Hippocampal formation (tissue), 2 donors: ENCODE measurements at regions not wholly inside any gene's neighbourhood (a gene's known extent, or its start where the extent isn't known, plus 50 kb on each side); places are given as distances from the start of the nearest gene placed in this dataset.
"Not testable (repeated sequence)": the region's sequence is repeated elsewhere in the genome, so short reads cannot be mapped to it uniquely, and the experiment has no call there.

Experiments used
- DNase-seq, 2 donors: peaks; one replicate each; lab custom pipeline; 2025; lab: John Stamatoyannopoulos, UW

DNA sequence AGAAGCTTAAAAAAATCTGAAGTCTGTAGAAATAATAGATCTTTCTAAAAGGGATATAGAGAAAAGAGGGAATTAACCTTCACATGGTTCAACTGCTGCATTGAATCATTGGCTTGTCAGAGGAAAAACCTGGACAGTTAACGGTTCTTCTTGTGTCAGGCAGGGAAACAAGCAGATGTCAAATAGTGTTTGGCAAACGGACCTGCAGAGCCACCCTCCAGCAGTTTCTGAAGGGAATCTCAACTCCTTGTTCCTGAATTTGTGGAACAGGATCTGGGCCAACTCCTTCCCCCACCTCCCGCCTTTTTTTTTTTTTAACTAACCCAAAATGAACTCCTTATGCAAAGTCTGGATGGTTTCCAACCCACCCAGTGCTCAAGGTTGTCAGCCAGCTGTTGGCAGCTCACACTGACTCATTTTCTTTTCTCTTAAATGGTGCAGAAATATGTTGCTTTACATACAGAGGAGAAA, 187.3 kb downstream of the CAND1 start:
- no peak for DNase-seq

GRCh38 chr12:67457136-67457535, 188.0 kb downstream of the CAND1 start:
- no peak for DNase-seq

DNA sequence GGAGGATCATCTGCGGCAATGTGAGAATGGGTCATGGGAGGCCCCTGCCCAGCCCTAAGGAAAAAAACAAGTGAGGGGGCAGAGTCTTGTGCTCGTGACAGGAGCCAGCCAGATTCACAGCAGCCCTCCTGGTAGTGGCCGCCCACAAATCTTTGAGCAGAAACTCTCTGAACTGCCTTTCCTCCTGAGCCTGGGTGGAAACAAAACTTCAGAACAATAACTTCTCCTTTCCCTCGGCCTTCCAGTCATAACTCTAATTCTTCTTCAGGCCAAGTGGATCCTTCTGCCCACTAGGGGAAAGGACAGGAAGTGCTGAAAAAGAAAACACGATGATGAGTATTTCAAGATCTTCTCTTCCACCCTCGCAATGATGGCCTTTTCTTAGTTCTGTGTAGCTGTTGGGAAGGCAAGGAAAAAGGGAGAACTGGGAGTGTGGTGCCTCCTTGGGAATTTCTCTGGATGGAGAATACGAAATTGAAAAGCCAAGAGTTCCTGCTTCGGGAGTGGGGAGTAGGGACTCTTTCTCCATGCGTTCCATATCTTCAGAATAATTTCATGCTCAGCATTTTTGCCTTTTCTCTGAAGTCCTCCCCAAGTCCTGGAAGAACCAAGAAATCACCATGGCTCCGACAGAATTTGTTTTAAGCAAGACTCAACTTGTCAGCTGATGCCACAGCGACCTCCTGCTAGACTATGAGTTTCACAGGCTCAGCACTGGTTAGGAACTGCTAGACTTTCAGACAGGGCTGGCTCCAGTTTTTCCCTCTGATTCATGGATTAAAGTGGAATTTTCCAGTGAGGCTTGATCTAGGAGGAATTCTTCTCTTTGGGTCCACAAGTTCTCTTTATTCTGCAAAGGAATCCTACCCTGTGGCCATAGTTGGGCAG, 188.9 kb downstream of the CAND1 start:
- no peak for DNase-seq

- no peak for DNase-seq
Observed at GRCh38 chr12:67459173-67459572, 189.4 kb upstream of the DYRK2 start.

- DNase-seq = no peak
Observed at GRCh38 chr12:67459578-67459977, 189.0 kb upstream of the DYRK2 start.

DNA sequence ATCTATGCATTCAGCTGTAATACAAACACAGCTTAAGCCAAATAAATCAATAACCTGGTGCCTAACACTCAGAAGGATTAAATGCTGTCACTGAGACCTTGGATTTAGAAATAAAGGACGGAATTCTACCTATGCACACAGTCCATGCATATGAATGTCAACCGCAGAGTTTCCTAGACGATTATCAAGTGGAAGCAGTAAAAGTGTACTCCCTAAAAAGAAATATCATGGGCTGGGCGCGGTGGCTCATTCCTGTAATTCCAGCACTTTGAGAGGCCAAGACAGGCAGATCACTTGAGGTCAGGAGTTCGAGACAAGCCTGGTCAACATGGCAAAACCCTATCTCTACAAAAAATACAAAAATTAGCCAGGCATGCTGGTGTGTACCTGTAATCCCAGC, 188.2 kb upstream of the DYRK2 start:
- DNase-seq = no peak

GRCh38 chr12:67468549-67469245, 179.8 kb upstream of the DYRK2 start:
- no peak for DNase-seq

DNA sequence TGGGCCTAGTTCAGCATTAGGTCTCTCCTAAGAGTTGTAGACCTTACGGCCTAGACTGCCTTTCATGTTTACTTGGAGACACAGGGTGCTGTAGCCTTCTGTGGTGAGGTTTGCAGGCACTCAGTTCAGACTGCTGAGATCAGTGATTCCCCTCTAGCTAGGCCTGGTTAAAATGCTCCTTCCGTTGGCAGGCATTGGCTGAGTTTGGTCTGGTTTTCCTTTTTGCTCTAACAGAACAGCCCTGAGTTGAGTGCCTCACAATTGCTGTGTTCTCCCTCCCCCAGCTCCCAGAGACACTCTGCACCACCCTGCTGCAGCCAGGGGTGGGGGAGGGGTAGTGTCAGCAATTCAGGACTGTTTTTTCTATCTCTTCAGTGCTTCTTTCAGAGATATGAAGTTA, 178.9 kb upstream of the DYRK2 start:
- no peak for DNase-seq

- no peak for DNase-seq
Observed at GRCh38 chr12:67471810-67472209, 176.7 kb upstream of the DYRK2 start.

DNA sequence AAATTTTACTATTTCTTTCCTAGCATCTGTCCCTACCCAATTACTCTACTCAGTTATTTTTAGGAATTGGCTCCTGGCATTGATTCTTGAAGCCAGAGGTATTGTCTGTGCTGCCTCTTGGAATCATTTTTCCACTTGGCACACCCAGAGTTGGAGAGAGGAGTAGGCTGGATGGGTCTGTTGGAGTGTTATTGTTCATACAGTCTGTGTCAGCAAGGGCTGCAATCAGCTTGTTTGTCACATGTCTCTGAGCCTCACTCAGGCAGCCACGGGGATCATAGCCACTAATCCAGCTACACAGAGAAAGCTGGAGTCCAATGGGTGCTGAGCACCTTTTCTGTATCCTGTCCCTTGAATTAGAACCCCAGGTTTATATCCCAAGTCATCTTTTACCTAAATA, 176.0 kb upstream of the DYRK2 start:
- peak in 1 of 2 donors; percentile 69 for DNase-seq

GRCh38 chr12:67474934-67475620, 173.5 kb upstream of the DYRK2 start:
- no peak for DNase-seq

GRCh38 chr12:67475725-67476124, 172.8 kb upstream of the DYRK2 start:
- DNase-seq = no peak

GRCh38 chr12:67477681-67478265, 170.8 kb upstream of the DYRK2 start:
- no peak for DNase-seq

DNA sequence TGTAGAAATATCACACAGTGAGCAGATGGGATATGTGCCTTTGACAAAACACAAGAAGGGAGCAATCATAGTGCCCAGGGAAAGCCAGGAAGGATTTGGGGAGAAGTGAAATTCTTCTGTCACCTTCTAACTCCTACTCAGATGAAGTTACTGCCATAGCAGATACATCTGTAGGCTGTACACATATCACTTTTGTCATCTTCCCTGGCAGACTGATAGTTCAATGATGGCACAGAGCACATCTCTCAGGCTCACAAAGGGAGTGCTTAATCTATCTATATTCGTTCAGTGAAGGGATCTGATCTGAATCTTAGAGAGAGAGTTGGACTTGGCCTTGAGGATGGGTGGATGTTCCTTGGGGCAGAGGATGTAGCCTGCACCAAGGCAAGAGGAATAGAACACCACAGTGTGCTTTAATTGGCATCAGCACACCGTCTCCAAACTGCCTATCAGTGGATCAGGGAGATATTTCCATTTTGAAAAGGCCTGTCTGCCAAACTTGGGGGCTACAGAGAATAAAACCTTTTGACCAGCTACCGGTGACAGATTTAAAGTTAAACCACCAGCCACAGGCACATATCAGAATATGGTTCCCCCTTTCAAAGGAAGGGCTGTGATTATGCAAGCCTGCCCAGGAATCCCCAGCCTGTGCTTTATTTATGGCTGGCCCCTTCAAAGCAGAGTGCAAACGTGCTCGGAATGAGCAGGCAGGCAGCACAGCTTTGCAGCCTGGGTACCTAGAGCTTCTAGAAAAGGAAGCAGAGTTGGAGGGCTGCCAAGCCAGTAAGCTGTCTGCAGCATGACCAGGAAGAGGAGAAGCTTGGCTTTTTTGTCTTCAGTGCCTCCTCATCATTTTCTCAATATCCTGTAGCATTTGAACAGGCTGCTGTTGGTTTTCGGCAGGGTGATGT, 165.5 kb upstream of the DYRK2 start:
- DNase-seq = peak; percentile 46 to 59

DNA sequence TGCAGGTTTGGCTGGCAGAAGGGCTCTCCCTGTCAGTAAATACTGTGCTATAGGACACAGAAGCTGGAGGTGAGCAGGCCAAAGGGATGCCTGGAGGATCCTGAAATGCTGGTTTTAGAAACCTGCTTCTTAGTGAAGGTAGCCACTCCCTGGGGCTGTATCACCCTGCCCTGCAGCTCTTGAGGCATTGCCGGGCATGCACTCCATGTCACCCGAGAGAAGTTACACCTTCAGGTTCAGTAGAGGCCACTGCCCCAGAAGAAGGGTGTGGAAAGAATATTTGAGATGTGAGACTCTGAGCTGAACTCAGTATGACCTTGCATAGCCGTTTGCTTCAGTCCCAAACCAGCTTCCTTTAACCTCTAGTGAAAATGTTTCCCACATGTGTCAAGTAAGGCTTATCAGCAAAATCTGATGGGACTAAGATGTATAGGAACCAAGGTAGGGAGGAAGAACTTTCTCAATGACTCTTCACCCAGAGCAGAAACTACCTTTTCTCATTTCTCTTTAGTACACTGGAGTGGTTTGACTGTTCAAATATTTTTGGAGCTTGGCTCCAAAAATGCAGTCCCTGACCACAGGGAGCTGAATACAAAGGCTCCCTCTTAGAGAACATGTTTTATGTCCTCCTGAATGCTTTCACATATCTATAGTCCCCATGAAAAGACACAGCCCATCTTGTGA, 164.5 kb upstream of the DYRK2 start:
- DNase-seq = no peak

- DNase-seq = no peak
Observed at GRCh38 chr12:67484791-67485480, 163.6 kb upstream of the DYRK2 start.

- no peak for DNase-seq
Observed at GRCh38 chr12:67486671-67487070, 161.9 kb upstream of the DYRK2 start.

DNA sequence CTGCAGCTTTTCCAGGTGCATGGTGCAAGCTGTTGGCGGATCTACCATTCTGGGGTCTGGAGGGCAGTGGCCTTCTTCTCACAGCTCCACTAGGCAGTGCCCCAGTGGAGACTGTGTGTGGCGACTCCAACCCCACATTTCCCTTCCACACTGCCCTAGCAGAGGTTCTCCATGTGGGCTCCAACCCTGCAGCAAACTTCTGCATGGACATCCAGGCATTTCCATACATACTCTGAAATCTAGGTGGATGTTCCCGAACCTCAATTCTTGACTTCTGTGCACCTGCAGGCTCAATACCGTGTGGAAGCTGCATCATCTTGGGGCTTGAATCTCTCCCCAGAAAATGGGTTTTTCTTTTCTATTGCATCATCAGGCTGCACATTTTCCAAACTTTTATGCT, 160.2 kb upstream of the DYRK2 start:
- DNase-seq = not testable (repeated sequence)

DNA sequence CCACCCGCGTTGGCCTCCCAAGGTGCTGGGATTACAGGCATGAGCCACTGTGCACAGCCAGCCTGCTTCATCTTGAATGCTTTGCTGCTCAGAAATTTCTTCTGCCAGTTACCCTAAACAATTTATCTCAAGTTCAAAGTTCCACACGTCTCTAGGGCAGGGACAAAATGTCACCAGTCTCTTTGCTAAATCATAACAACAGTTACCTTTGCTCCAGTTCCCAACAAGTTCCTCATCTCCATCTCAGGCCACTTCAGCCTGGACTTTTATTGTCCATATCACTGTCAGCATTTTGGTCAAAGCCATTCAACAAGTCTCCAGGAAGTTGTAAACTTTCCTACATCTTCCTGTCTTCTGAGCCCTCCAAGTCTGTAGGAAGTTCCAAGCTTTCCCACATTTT, 159.5 kb upstream of the DYRK2 start:
- DNase-seq = no peak

DNA sequence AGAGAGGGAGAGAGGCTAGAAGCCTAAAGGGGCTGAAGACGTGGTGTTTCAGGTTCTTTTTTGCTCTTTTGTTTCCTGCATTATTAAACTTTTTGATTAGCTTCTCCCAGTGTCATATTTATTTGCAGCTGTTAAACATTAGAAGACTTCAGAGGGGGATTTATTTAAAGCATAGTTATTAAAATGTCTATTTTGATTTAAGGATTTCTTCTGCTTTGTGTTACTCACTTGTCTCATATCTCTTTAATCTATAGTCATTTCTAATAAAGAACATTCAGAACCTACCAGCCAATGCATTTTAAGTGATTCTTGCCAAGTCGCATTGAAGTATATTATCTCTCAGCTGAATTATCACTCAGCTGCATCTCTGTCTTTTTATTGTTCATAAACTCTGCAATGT, 152.0 kb upstream of the DYRK2 start:
- DNase-seq = no peak
